RWPE1 (cell line): ENCODE measurements at regions not wholly inside any gene's neighbourhood (a gene's known extent, or its start where the extent isn't known, plus 50 kb on each side); places are given as distances from the start of the nearest gene placed in this dataset.
A peak's percentile ranks its signal among the peaks of the same experiment; 100 is the strongest.

Experiments
- CTCF ChIA-PET: fragments of 350-600 bp; sonication (Branson Sonifier 250); formaldehyde crosslinking; extraction: SDS; loops from one replicate; lab custom pipeline; 2021; lab: Yijun Ruan, JAX
- POLR2A ChIA-PET: fragments of 400-600 bp; formaldehyde crosslinking; extraction: SDS; loops from one replicate; lab custom pipeline; 2020; ENCODE audit warnings: antibody characterized with exemption; ENCODE audit not compliant: low non-redundant PET; lab: Yijun Ruan, JAX
- DNase-seq: peaks from one replicate; pipeline ENCODE4 v3.0.0; 2012; ENCODE audit warnings: low spot score
- H3K27ac ChIP-seq: fragments of 450-650 bp; 2 replicates; pipeline ENCODE4 v1.5.1; 2017
- TF ChIP-seq, protein P1 (sequence below): fragments of 450-650 bp; conservative IDR thresholded peaks from 2 replicates; pipeline ENCODE4 v1.5.1; 2017; ENCODE audit warnings: low read depth, mild to moderate bottlenecking

DNA sequence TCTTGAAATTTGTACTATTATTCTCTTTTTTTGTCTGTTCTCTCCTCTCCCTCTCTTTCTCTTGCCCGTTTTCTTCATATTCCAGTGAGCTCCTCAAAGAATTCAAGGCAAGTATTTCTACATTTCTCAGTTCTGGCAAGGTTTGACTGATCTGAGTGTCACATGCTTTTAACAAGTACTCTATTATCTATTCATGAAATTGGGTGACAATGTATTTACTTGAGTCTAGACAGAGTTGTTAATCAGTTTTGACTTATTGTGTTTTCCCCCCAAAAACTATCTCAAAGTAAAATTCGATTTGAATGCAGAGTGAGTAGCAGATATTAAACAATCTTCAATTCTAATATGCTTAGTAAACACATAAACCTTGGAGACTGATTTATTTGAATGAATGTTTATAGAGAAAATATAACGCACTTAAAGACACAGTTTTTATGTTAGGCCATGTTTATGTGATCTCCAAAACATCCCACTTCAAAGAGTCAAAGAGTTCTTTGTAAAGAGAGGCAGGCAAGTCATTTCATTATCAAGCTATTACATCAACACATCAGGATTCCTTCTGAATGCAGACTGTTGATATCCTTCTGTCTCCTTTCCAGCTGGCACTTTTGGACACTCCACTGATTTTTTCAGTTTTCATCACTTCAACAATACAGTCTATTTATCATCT lies 166.6 kb downstream of the SLITRK6 start:
- TF ChIP-seq, protein P1, sequence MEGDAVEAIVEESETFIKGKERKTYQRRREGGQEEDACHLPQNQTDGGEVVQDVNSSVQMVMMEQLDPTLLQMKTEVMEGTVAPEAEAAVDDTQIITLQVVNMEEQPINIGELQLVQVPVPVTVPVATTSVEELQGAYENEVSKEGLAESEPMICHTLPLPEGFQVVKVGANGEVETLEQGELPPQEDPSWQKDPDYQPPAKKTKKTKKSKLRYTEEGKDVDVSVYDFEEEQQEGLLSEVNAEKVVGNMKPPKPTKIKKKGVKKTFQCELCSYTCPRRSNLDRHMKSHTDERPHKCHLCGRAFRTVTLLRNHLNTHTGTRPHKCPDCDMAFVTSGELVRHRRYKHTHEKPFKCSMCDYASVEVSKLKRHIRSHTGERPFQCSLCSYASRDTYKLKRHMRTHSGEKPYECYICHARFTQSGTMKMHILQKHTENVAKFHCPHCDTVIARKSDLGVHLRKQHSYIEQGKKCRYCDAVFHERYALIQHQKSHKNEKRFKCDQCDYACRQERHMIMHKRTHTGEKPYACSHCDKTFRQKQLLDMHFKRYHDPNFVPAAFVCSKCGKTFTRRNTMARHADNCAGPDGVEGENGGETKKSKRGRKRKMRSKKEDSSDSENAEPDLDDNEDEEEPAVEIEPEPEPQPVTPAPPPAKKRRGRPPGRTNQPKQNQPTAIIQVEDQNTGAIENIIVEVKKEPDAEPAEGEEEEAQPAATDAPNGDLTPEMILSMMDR = no peak

DNA sequence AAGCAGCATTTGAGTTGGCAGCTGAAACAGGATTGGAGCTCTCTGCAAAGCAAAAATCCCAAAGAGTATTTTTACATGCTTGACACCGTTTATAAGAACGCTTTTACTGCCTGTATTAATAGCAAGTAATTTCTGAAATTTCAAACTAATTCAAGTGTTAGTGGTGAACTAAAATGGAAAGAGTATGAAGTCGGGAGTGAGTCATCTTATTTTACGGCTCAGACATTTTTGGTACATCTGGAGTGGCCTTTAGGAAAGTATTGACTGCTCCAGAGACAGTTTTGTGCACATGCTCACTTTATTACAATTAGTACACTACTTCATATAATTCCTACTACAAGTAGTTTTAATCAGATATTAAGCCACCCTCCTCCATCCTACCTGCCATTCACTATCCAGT lies 167.4 kb downstream of the SLITRK6 start:
- ChIA-PET CTCF (interaction anchor here (0.6 kb wide), 2 partner anchors 11 to 46 kb away, joined by 3 to 6 read pairs; no protein-coding TSS in a partner anchor), POLR2A (no interaction called here)
- no peak for DNase-seq
- TF ChIP-seq, protein P1 = no peak
- no peak overlapping the region for H3K27ac ChIP-seq

More for the DNA sequence above, 166.6 kb downstream of the SLITRK6 start:
- H3K27ac ChIP-seq = no peak overlapping the region
- ChIA-PET CTCF (no interaction called here), POLR2A (no interaction called here)
- DNase-seq = no peak

DNA sequence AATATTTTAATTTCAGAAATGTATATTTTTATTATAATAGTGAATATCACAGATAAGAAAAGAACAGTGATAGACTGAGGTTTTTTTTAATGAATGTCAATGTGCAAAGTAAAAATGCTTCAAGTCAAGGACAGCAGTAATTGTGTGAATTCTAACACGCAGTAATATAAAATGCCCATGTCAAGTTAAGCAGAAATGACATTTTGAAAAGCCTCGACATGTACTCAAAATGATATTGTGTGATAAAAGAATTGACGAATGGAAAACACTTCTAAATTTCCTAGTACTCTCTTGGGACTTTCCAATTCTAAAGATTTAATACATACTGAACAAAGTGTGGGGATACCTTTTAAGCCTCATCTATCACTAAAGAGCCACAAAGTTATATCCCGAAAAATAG lies 172.6 kb downstream of the SLITRK6 start:
- CTCF ChIA-PET = no interaction called here
- POLR2A ChIA-PET = no interaction called here
- TF ChIP-seq, protein P1 = no peak
- DNase-seq = no peak
- H3K27ac ChIP-seq = no peak overlapping the region

GRCh38 chr13:85619321-85619720 lies 179.9 kb downstream of the SLITRK6 start:
- TF ChIP-seq, protein P1 = no peak
- no peak overlapping the region for H3K27ac ChIP-seq
- ChIA-PET POLR2A (no interaction called here), CTCF (no interaction called here)
- no peak for DNase-seq

DNA sequence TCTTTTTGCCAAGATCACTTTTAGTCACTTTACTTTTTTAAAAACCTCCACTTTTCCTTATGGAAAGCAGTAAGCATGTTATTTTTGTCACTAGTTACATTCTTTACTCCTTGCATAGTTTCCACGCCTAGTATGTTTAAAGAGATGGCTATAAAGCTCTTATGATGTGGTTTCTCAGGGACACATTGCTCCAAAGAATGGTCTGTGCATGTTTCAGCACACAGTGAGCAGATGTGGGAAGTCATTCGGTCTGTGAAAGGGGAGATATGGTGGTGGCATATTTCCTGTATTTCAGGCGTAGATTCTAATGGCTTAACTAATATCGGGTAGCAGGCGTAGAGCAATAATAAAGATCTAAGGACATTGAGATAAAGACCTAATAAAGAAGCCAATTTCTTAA lies 180.7 kb downstream of the SLITRK6 start:
- DNase-seq = no peak
- H3K27ac ChIP-seq = no peak overlapping the region
- ChIA-PET POLR2A (no interaction called here), CTCF (no interaction called here)
- TF ChIP-seq, protein P1 = no peak

DNA sequence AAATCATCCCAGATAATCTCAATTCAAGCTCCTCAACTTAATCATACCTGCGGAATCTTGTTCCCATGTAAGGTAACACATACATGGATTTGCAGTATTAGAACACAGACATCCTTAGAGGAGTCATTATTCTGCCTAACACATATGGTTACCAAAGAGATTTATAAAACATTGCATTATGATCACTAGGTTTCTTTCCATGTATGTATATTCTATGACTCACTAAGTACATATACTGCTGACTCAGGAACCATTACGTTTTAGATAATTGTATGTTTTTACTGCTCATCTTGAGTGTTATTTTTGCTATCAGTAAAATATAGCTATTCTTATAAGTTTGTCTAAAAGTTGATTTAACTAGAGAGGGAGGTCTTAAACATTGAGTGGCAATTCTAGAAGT lies 182.9 kb downstream of the SLITRK6 start:
- POLR2A ChIA-PET = no interaction called here

More for the DNA sequence above, 182.9 kb downstream of the SLITRK6 start:
- no peak overlapping the region for H3K27ac ChIP-seq
- DNase-seq = peak; percentile 35
- TF ChIP-seq, protein P1 = no peak
- CTCF ChIA-PET = no interaction called here
